Body of pancreas (tissue), 4 donors: ENCODE measurements at regions not wholly inside any gene's neighbourhood (a gene's known extent, or its start where the extent isn't known, plus 50 kb on each side); places are given as distances from the start of the nearest gene placed in this dataset.

Source experiments
- CTCF ChIP-seq, 7 experiments: fragments of 450-650 bp in 4 of 7; fragments of 200-600 bp in 3 of 7; sonication (generic) in 3 of 7; IDR thresholded peaks; one replicate each; pipeline ENCODE4 v1.5.1; 2016 to 2019; ENCODE audit warnings: antibody characterized with exemption in 7 of 7
- POLR2A ChIP-seq, 3 donors: fragments of 450-650 bp; IDR thresholded peaks; one replicate each; pipeline ENCODE4 v1.6.1; 2016; ENCODE audit warnings: antibody characterized with exemption in 3 of 3, mild to moderate bottlenecking in 2 of 3

GRCh38 chr4:101500742-101501141 lies 153.4 kb upstream of the PPP3CA start:
- TF ChIP-seq POLR2A (IDR thresholded peaks at IDR 0.05) (no peak), CTCF (IDR thresholded peaks at IDR 0.05) (no peak)
